ENCODE measurements at regions not wholly inside any gene's neighbourhood (a gene's known extent, or its start where the extent isn't known, plus 50 kb on each side); places are given as distances from the start of the nearest gene placed in this dataset.

DNA sequence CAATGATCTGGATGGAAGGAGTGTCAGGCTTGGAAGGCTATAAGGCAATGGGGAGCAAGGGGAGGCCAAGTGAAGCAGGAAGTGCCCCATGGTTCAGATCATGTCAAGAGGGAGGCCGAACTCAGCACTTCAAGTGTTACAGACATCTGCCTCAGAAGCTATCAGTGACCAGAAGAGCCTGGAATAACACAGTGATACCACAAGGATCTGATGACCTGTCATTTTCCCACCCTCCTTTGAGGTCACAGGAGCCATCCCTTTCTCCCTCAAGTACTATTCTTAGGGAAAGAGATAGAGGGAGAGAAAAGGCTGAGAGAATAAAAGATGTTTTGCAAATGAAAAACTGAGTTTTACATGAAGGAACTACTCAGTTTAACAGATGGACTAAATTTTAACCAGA, 454.8 kb downstream of the CSNK1G3 start:
- CTCF ChIA-PET (ENCODE audit: partially characterized antibody) = interaction anchor here (0.8 kb wide), 1 partner anchor 12 kb away, joined by 3 read pairs; no protein-coding TSS in a partner anchor
- DNase-seq (ENCODE audit: low read depth in 1 of 2, low spot score in 2 of 2) = no peak
- no peaks in the 10 kb centered on the region for H3K9me3 ChIP-seq (ENCODE audit: insufficient read depth in 2 of 2, low read depth in 1 of 2, low read length in 1 of 2)
- H3K9ac ChIP-seq (replicated peaks in 1 of 4; ENCODE audit: extremely low read depth in 1 of 4, low read depth in 3 of 4, low read length in 3 of 4) = no peak overlapping the region
- H2BK12ac ChIP-seq (ENCODE audit: low read depth, low read length) = no peak overlapping the region
- H3K36me3 ChIP-seq (ENCODE audit: control insufficient read depth in 2 of 4, insufficient read depth in 4 of 4, low read length in 3 of 4) = no peaks in the 10 kb centered on the region
- H2BK120ac ChIP-seq (replicated peaks; ENCODE audit: low read depth, low read length) = no peak overlapping the region
- H3K23me2 ChIP-seq (ENCODE audit: low read depth, low read length) = no peaks in the 10 kb centered on the region
- POLR2A ChIA-PET (ENCODE audit: partially characterized antibody) = no interaction called here
- H2AFZ ChIP-seq (ENCODE audit: low read length) = no peak overlapping the region
- no peaks in the 10 kb centered on the region for H3K27me3 ChIP-seq (replicated peaks in 1 of 4; ENCODE audit: control insufficient read depth in 3 of 4, extremely low read depth in 1 of 4, insufficient read depth in 3 of 4, low read length in 3 of 4)
- H4K5ac ChIP-seq (ENCODE audit: insufficient read length, low read depth, low read length) = no peak overlapping the region
- H4K8ac ChIP-seq (ENCODE audit: extremely low read depth, insufficient read depth, low read length) = no peak overlapping the region
- H3K18ac ChIP-seq (ENCODE audit: extremely low read depth, low read length) = no peak overlapping the region
- H2AK5ac ChIP-seq (ENCODE audit: low read depth, low read length) = no peak overlapping the region
- H4K91ac ChIP-seq (replicated peaks; ENCODE audit: insufficient read length, low read length) = no peak overlapping the region
- no peak overlapping the region for H2BK20ac ChIP-seq (ENCODE audit: low read length)
- H4K20me1 ChIP-seq (replicated peaks in 1 of 2; ENCODE audit: control insufficient read depth in 1 of 2, insufficient read depth in 2 of 2, low read length in 2 of 2) = no peaks in the 10 kb centered on the region
- no peak overlapping the region for H2BK15ac ChIP-seq (ENCODE audit: low read length)
- H3K14ac ChIP-seq (ENCODE audit: insufficient read length) = no peak overlapping the region
- no peaks in the 10 kb centered on the region for H3K4me1 ChIP-seq (replicated peaks in 1 of 4; ENCODE audit: control insufficient read depth in 3 of 4, insufficient read depth in 4 of 4, low read length in 3 of 4)
- no peak for FAIRE-seq
- no peaks in the 10 kb centered on the region for H3K79me1 ChIP-seq (ENCODE audit: low read depth, low read length)
- no peaks in the 10 kb centered on the region for H3K79me2 ChIP-seq (ENCODE audit: control insufficient read depth in 1 of 2, insufficient read depth in 2 of 2, low read length in 2 of 2)
- no peak overlapping the region for H3K4ac ChIP-seq (replicated peaks; ENCODE audit: insufficient read length, low read depth, low read length)
- WGBS, 2 experiments (ENCODE audit: extremely low coverage in 1 of 2, insufficient coverage in 1 of 2, insufficient read length in 1 of 2, insufficient replicate concordance in 2 of 2, low coverage in 1 of 2, low lambda C conversion rate in 2 of 2, missing lambda C conversion rate in 1 of 2) = 77% methylated on average over 1 of the region's 1 CpG; no CpG with 5 or more reads in 1 of the 2 experiments
- H2BK5ac ChIP-seq (ENCODE audit: low read depth, low read length) = no peak overlapping the region
- no peak overlapping the region for H3K56ac ChIP-seq (replicated peaks; ENCODE audit: insufficient read length, low read depth, low read length)
- no peak overlapping the region for H3K4me2 ChIP-seq (ENCODE audit: insufficient read depth in 1 of 2, low read depth in 2 of 2, low read length in 2 of 2)
- no peak overlapping the region for H3K4me3 ChIP-seq (ENCODE audit: extremely low read depth in 1 of 4, insufficient read depth in 2 of 4, low read depth in 3 of 4, low read length in 4 of 4)
- H3K27ac ChIP-seq (ENCODE audit: low read depth, low read length) = no peak overlapping the region
- H3K23ac ChIP-seq (ENCODE audit: insufficient read length) = no peak overlapping the region
- no peak for TF ChIP-seq JUND (IDR thresholded peaks at IDR 0.05; ENCODE audit: low read length)
- no peak for TF ChIP-seq BRCA1 (IDR thresholded peaks at IDR 0.05; ENCODE audit: low read depth, low read length)
- TF ChIP-seq ATF2 (IDR thresholded peaks at IDR 0.05; ENCODE audit: low read length) = no peak
- no peak for TF ChIP-seq KDM5A (IDR thresholded peaks at IDR 0.05; ENCODE audit: low read length)
- no peak for TF ChIP-seq PHF8 (conservative IDR thresholded peaks at IDR 0.05; ENCODE audit: low read depth, low read length)
- TF ChIP-seq RBBP5 (IDR thresholded peaks at IDR 0.05; ENCODE audit: borderline replicate concordance, low read depth, low read length) = no peak
- TF ChIP-seq KDM4A (IDR thresholded peaks at IDR 0.05; ENCODE audit: low read depth, low read length, severe bottlenecking) = no peak
- TF ChIP-seq TBP (IDR thresholded peaks at IDR 0.05; ENCODE audit: low read depth, low read length) = no peak
- no peak for TF ChIP-seq JUN (IDR thresholded peaks at IDR 0.05; ENCODE audit: low read depth, low read length)
- no peak for TF ChIP-seq RXRA (IDR thresholded peaks at IDR 0.05; ENCODE audit: insufficient read depth, low read depth, low read length)
- TF ChIP-seq, protein P1, sequence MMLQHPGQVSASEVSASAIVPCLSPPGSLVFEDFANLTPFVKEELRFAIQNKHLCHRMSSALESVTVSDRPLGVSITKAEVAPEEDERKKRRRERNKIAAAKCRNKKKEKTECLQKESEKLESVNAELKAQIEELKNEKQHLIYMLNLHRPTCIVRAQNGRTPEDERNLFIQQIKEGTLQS (IDR thresholded peaks at IDR 0.05; ENCODE audit: insufficient read depth, low read depth, low read length) = no peak
- TF ChIP-seq SIRT6 (IDR thresholded peaks at IDR 0.05; ENCODE audit: low read length) = no peak
- no peak for TF ChIP-seq CBX8 (IDR thresholded peaks at IDR 0.05; ENCODE audit: borderline replicate concordance, low read depth, low read length)

Measured in H1 (cell line).